NT2/D1 (cell line): ENCODE measurements at regions not wholly inside any gene's neighbourhood (a gene's known extent, or its start where the extent isn't known, plus 50 kb on each side); places are given as distances from the start of the nearest gene placed in this dataset.

Experiments
- SUZ12 ChIP-seq: IDR thresholded peaks from 2 replicates; pipeline ENCODE4 v1.6.1; 2011; ENCODE audit not compliant: insufficient read length, insufficient read depth; ENCODE audit errors: extremely low read depth
- YY1 ChIP-seq: IDR thresholded peaks from 2 replicates; pipeline ENCODE4 v1.6.1; 2011; ENCODE audit not compliant: insufficient read length, insufficient read depth
- ZNF274 ChIP-seq: IDR thresholded peaks from 2 replicates; pipeline ENCODE4 v1.6.1; 2011; ENCODE audit warnings: mild to moderate bottlenecking, low read depth, low read length

- TF ChIP-seq SUZ12 = no peak
- TF ChIP-seq ZNF274 = no peak
- TF ChIP-seq YY1 = no peak
Measured at GRCh38 chr11:39630365-39630764, 1829.1 kb downstream of the LRRC4C start.
